ENCODE measurements at regions not wholly inside any gene's neighbourhood (a gene's known extent, or its start where the extent isn't known, plus 50 kb on each side); places are given as distances from the start of the nearest gene placed in this dataset.

GRCh38 chr1:73781251-73781650 is 416.7 kb downstream of the LRRIQ3 start:
- H3K27me3 ChIP-seq (ENCODE audit: control insufficient read depth in 2 of 2, insufficient read depth in 2 of 2, low read length in 2 of 2): no peaks in the 10 kb centered on the region
- H2AFZ ChIP-seq (ENCODE audit: insufficient read depth, low read depth, low read length, poor library complexity, severe bottlenecking): no peak overlapping the region

GRCh38 chr1:73778471-73778870 is 419.5 kb downstream of the LRRIQ3 start:
- Histone ChIP-seq H3K4me1 (ENCODE audit: control insufficient read depth in 1 of 2, insufficient read depth in 2 of 2, low read length in 2 of 2) (no peaks in the 10 kb centered on the region), H2AFZ (ENCODE audit: insufficient read depth, low read depth, low read length, poor library complexity, severe bottlenecking) (no peak overlapping the region), H3K79me2 (ENCODE audit: insufficient read depth, low read length) (no peaks in the 10 kb centered on the region), H3K4me3 (replicated peaks in 1 of 3; ENCODE audit: low read depth in 2 of 3, low read length in 3 of 3) (no peak overlapping the region), H3K36me3 (replicated peaks in 1 of 2; ENCODE audit: control insufficient read depth in 1 of 2, insufficient read depth in 2 of 2, low read length in 2 of 2) (no peaks in the 10 kb centered on the region), H4K20me1 (ENCODE audit: insufficient read depth, low read length) (no peaks in the 10 kb centered on the region), H3K27ac (ENCODE audit: low read depth in 1 of 2, low read length in 2 of 2) (no peak overlapping the region), H3K9me3 (replicated peaks in 1 of 2; ENCODE audit: control insufficient read depth in 1 of 2, insufficient read depth in 1 of 2, low read length in 2 of 2) (peaks cover 0 to 5% of the 10 kb centered on the region in 2 donors), H3K27me3 (ENCODE audit: control insufficient read depth in 2 of 2, insufficient read depth in 2 of 2, low read length in 2 of 2) (no peaks in the 10 kb centered on the region), H3K9ac (ENCODE audit: insufficient read depth, low read length, poor library complexity, severe bottlenecking) (no peak overlapping the region), H3K4me2 (replicated peaks; ENCODE audit: extremely low read depth, low read length, poor library complexity, severe bottlenecking) (no peak overlapping the region)
- TF ChIP-seq CTCF (IDR thresholded peaks at IDR 0.05): no peak
- H3K9me3 Mint-ChIP-seq: peaks cover 0 to 6% (median 0%) of the 10 kb centered on the region in 7 donors
- no peak for DNase-seq
- no peaks in the 10 kb centered on the region for H3K27me3 Mint-ChIP-seq (ENCODE audit: low read depth in 3 of 3)
- H3K27ac Mint-ChIP-seq: no peak overlapping the region
- intact Hi-C loops (cut with micrococcal nuclease): no loop called here
- H3K36me3 Mint-ChIP-seq: no peaks in the 10 kb centered on the region
- H3K4me1 Mint-ChIP-seq: no peaks in the 10 kb centered on the region
- no CpG with 5 or more reads among the region's 3 CpGs for WGBS (ENCODE audit: insufficient coverage)
- no peak overlapping the region for H3K4me3 Mint-ChIP-seq

More at GRCh38 chr1:73781251-73781650, 416.7 kb downstream of the LRRIQ3 start:
- no CpG with 5 or more reads among the region's 2 CpGs for WGBS (ENCODE audit: insufficient coverage)
- Histone ChIP-seq H4K20me1 (ENCODE audit: insufficient read depth, low read length) (no peaks in the 10 kb centered on the region), H3K4me1 (ENCODE audit: control insufficient read depth in 1 of 2, insufficient read depth in 2 of 2, low read length in 2 of 2) (no peaks in the 10 kb centered on the region), H3K9ac (ENCODE audit: insufficient read depth, low read length, poor library complexity, severe bottlenecking) (no peak overlapping the region), H3K4me3 (replicated peaks in 1 of 3; ENCODE audit: low read depth in 2 of 3, low read length in 3 of 3) (no peak overlapping the region), H3K36me3 (replicated peaks in 1 of 2; ENCODE audit: control insufficient read depth in 1 of 2, insufficient read depth in 2 of 2, low read length in 2 of 2) (no peaks in the 10 kb centered on the region), H3K27ac (ENCODE audit: low read depth in 1 of 2, low read length in 2 of 2) (no peak overlapping the region), H3K79me2 (ENCODE audit: insufficient read depth, low read length) (no peaks in the 10 kb centered on the region), H3K4me2 (replicated peaks; ENCODE audit: extremely low read depth, low read length, poor library complexity, severe bottlenecking) (no peak overlapping the region), H3K9me3 (replicated peaks in 1 of 2; ENCODE audit: control insufficient read depth in 1 of 2, insufficient read depth in 1 of 2, low read length in 2 of 2) (no peaks in the 10 kb centered on the region)
- no peak for DNase-seq
- H3K4me3 Mint-ChIP-seq: no peak overlapping the region
- H3K4me1 Mint-ChIP-seq: no peaks in the 10 kb centered on the region
- H3K27me3 Mint-ChIP-seq (ENCODE audit: low read depth in 3 of 3): peaks cover 1 to 2% (median 1%) of the 10 kb centered on the region in 3 donors
- H3K9me3 Mint-ChIP-seq: peaks cover 0 to 14% (median 4%) of the 10 kb centered on the region in 7 donors
- TF ChIP-seq CTCF (IDR thresholded peaks at IDR 0.05): no peak
- no peak overlapping the region for H3K27ac Mint-ChIP-seq
- H3K36me3 Mint-ChIP-seq: no peaks in the 10 kb centered on the region
- intact Hi-C loops (cut with micrococcal nuclease): no loop called here
